ENCODE measurements at regions not wholly inside any gene's neighbourhood (a gene's known extent, or its start where the extent isn't known, plus 50 kb on each side); places are given as distances from the start of the nearest gene placed in this dataset.

DNA sequence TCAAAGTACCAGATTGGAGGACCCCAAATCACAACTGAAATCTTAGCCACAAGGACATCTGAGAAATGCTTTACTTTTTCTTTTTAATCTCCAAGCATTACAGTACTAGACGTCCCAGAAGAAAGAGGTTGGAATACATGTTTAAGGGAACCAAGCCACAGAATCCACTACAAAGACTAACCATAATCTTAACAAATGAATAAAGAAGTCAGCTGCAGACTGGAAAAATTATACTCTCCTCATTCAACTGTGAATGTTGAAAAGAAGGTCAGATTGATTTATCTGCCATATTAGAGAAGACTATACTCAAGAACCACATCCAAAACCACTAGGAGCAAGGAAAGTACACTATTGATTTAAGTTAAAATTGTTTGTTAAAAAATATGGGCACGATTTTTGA lies 102.1 kb upstream of the ABCB5 start:
- Histone ChIP-seq H3K79me2 (no peaks in the 10 kb centered on the region), H3K27me3 (ENCODE audit: control insufficient read depth, insufficient read depth, low read length) (no peaks in the 10 kb centered on the region)

DNA sequence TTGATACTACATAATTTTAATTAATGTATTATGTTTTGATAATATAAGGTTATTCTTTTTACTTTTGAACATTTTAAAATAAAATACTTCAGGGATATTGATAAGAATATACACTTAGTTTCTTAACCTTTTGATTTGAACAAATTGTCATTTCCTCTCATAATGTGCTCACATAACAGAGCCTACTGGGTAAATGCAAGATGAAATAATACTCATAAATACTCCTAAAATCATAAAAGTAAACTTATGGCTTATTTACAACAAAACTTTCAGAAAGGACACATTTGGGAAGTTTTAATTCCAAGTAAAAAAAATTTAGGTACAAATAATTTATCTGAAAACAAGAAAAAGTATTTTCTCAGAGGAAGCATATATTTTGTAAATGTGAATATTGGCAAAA lies 101.6 kb upstream of the ABCB5 start:
- Histone ChIP-seq H3K4me3 (ENCODE audit: low read depth, low read length) (no peak overlapping the region), H3K27me3 (ENCODE audit: control insufficient read depth, insufficient read depth, low read length) (no peaks in the 10 kb centered on the region), H3K79me2 (no peaks in the 10 kb centered on the region), H3K36me3 (ENCODE audit: control insufficient read depth, insufficient read depth, low read length) (no peaks in the 10 kb centered on the region), H3K4me1 (no peaks in the 10 kb centered on the region), H2AFZ (no peak overlapping the region), H3K27ac (no peak overlapping the region), H3K4me2 (ENCODE audit: low read length) (no peak overlapping the region), H3K9ac (no peak overlapping the region), H3K9me3 (ENCODE audit: control insufficient read depth, low read length) (no peaks in the 10 kb centered on the region)
- TF ChIP-seq, protein P1, sequence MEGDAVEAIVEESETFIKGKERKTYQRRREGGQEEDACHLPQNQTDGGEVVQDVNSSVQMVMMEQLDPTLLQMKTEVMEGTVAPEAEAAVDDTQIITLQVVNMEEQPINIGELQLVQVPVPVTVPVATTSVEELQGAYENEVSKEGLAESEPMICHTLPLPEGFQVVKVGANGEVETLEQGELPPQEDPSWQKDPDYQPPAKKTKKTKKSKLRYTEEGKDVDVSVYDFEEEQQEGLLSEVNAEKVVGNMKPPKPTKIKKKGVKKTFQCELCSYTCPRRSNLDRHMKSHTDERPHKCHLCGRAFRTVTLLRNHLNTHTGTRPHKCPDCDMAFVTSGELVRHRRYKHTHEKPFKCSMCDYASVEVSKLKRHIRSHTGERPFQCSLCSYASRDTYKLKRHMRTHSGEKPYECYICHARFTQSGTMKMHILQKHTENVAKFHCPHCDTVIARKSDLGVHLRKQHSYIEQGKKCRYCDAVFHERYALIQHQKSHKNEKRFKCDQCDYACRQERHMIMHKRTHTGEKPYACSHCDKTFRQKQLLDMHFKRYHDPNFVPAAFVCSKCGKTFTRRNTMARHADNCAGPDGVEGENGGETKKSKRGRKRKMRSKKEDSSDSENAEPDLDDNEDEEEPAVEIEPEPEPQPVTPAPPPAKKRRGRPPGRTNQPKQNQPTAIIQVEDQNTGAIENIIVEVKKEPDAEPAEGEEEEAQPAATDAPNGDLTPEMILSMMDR (IDR thresholded peaks at IDR 0.05), result no peak

More for the DNA sequence above, 102.1 kb upstream of the ABCB5 start:
- Histone ChIP-seq H3K9me3 (ENCODE audit: control insufficient read depth, low read length) (no peaks in the 10 kb centered on the region), H3K9ac (no peak overlapping the region), H3K27ac (no peak overlapping the region), H3K36me3 (ENCODE audit: control insufficient read depth, insufficient read depth, low read length) (no peaks in the 10 kb centered on the region), H3K4me3 (ENCODE audit: low read depth, low read length) (no peak overlapping the region), H3K4me2 (ENCODE audit: low read length) (no peak overlapping the region), H2AFZ (no peak overlapping the region), H3K4me1 (no peaks in the 10 kb centered on the region)
- TF ChIP-seq, protein P1 (IDR thresholded peaks at IDR 0.05), result no peak

DNA sequence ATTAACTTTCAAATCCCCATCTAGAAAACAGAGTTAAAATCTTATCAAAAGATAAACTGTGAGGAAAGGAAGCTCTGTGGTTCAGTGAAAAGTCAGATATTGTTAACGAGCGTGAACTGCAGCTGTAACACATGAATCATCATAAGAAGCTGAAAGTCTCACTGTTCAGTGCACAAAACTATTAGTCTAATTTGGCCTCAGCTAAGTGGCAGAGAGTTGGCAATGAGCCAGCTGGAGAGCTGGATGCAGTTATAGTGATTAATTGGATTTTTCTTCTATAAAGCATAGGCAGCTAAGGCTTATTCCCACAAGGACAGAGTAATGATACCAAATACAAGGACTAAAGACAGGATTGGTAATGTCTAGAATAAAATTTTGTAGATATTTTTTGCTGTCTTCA lies 101.1 kb upstream of the ABCB5 start:
- Histone ChIP-seq H3K36me3 (ENCODE audit: control insufficient read depth, insufficient read depth, low read length) (no peaks in the 10 kb centered on the region), H3K9me3 (ENCODE audit: control insufficient read depth, low read length) (no peaks in the 10 kb centered on the region), H3K4me3 (ENCODE audit: low read depth, low read length) (no peak overlapping the region), H3K79me2 (no peaks in the 10 kb centered on the region), H3K27me3 (ENCODE audit: control insufficient read depth, insufficient read depth, low read length) (no peaks in the 10 kb centered on the region), H2AFZ (no peak overlapping the region), H3K27ac (no peak overlapping the region), H3K4me1 (no peaks in the 10 kb centered on the region), H3K4me2 (ENCODE audit: low read length) (no peak overlapping the region), H3K9ac (no peak overlapping the region)
- TF ChIP-seq, protein P1 (IDR thresholded peaks at IDR 0.05), result no peak

DNA sequence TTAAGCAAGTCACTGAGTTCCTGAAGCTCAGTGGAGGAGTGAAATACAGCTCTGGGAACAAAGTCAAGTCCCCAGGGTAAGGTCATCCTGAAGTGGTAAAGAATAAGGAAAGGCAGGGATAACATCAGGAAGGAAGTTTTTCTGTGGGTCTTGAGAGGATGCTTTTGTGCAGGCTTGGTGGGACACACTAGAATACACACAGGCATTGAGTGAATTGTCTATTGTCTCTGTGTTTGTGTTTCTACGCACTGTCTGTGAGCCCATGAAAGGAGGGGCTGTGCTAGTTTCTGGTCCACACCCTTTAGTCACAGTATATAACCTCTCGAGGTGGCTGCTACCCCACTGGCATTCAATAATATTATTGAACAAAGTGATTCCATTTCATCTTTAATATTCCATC lies 95.8 kb upstream of the ABCB5 start:
- Histone ChIP-seq H3K36me3 (ENCODE audit: control insufficient read depth, insufficient read depth, low read length) (no peaks in the 10 kb centered on the region), H3K27ac (no peak overlapping the region), H3K79me2 (no peaks in the 10 kb centered on the region), H2AFZ (no peak overlapping the region), H3K4me2 (ENCODE audit: low read length) (no peak overlapping the region), H3K4me3 (ENCODE audit: low read depth, low read length) (no peak overlapping the region), H3K4me1 (no peaks in the 10 kb centered on the region), H3K9ac (no peak overlapping the region), H3K9me3 (ENCODE audit: control insufficient read depth, low read length) (no peaks in the 10 kb centered on the region), H3K27me3 (ENCODE audit: control insufficient read depth, insufficient read depth, low read length) (no peaks in the 10 kb centered on the region)
- TF ChIP-seq, protein P1 (IDR thresholded peaks at IDR 0.05), result no peak

DNA sequence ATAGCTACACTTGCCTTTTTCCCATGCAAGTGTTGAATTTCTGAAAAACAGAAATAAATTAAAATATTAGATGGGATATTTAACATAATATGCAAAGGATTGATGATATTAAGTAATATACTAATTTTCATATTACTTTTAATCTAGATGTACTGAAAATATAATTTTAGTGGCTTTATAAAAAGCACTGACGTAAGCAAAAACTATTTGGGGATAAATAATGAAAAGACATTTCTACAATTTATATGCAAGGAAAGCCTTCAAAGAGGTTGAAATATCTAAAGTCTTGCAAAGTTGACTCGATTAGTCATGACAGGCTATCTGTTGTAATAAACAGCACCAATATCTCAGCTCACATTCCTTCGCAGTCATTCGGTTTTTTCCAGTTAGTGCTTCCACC lies 94.9 kb upstream of the ABCB5 start:
- no peaks in the 10 kb centered on the region for H3K36me3 ChIP-seq (ENCODE audit: control insufficient read depth, insufficient read depth, low read length)

More for the DNA sequence above, 94.9 kb upstream of the ABCB5 start:
- Histone ChIP-seq H2AFZ (no peak overlapping the region), H3K27ac (no peak overlapping the region), H3K79me2 (no peaks in the 10 kb centered on the region), H3K9ac (no peak overlapping the region), H3K27me3 (ENCODE audit: control insufficient read depth, insufficient read depth, low read length) (no peaks in the 10 kb centered on the region), H3K4me3 (ENCODE audit: low read depth, low read length) (no peak overlapping the region), H3K4me2 (ENCODE audit: low read length) (no peak overlapping the region), H3K4me1 (no peaks in the 10 kb centered on the region), H3K9me3 (ENCODE audit: control insufficient read depth, low read length) (no peaks in the 10 kb centered on the region)
- TF ChIP-seq, protein P1 (IDR thresholded peaks at IDR 0.05), result no peak
